ENCODE measurements at regions not wholly inside any gene's neighbourhood (a gene's known extent, or its start where the extent isn't known, plus 50 kb on each side); places are given as distances from the start of the nearest gene placed in this dataset.
"Not testable (repeated sequence)": the region's sequence is repeated elsewhere in the genome, so short reads cannot be mapped to it uniquely, and the experiment has no call there.

DNA sequence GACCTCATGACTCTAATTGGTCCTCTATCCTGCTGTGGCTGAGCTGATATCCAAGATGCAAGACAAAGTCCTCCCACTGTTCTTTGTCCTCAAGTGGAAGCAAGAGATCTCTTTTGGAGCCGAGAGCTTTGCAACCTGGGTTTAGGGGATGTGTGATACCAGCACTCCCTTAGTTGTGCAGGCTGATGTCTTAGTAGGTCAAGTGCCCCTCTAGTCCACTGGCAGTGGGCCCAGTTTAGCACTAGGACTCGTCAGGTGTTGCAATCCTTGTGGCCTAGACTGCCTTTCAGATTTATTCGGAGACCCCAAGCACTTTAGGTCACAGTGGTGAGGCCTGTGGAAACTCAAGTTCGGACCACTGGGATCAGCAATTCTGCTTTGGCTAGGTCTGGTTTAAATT lies 64.0 kb downstream of the GPRASP3 start:
- intact Hi-C loops (cut with DNase I), result no loop called here
- H3K4me1 ChIP-seq, result no peaks in the 10 kb centered on the region
- no peaks in the 10 kb centered on the region for H3K9me3 ChIP-seq
- H3K27me3 ChIP-seq, result no peaks in the 10 kb centered on the region
- peak; percentile 52 to 55 for DNase-seq
- WGBS, 2 donors, result 68% methylated on average over 3 of the region's 4 CpGs; no CpG with 5 or more reads in 1 of the 2 donors
- TF ChIP-seq, protein P1, sequence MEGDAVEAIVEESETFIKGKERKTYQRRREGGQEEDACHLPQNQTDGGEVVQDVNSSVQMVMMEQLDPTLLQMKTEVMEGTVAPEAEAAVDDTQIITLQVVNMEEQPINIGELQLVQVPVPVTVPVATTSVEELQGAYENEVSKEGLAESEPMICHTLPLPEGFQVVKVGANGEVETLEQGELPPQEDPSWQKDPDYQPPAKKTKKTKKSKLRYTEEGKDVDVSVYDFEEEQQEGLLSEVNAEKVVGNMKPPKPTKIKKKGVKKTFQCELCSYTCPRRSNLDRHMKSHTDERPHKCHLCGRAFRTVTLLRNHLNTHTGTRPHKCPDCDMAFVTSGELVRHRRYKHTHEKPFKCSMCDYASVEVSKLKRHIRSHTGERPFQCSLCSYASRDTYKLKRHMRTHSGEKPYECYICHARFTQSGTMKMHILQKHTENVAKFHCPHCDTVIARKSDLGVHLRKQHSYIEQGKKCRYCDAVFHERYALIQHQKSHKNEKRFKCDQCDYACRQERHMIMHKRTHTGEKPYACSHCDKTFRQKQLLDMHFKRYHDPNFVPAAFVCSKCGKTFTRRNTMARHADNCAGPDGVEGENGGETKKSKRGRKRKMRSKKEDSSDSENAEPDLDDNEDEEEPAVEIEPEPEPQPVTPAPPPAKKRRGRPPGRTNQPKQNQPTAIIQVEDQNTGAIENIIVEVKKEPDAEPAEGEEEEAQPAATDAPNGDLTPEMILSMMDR (IDR thresholded peaks at IDR 0.05), result no peak
- TF ChIP-seq POLR2A (IDR thresholded peaks at IDR 0.05), result no peak
- no peaks in the 10 kb centered on the region for H3K36me3 ChIP-seq
- no peak overlapping the region for H3K4me3 ChIP-seq (replicated peaks in 1 of 3)
- no peak overlapping the region for H3K27ac ChIP-seq

DNA sequence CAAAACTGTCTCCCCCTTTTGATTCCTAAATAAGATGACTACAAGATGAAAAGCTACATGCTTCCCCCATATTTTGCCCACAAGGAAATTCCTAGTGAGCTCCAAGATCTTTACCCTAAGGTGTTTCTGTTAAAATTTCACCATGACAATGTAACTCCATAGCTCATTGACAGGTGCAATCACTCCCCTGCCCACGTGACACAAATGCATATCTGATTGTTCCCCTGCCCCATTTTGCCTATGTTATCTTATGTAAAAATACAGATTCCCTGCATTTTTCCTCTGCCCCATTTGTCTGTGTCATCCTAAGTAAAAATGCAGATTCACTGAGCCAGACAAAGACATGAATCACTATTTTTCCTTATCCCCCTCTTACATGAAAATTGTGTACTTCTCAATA lies 66.7 kb downstream of the GPRASP3 start:
- intact Hi-C loops (cut with DNase I), result no loop called here
- TF ChIP-seq POLR2A (IDR thresholded peaks at IDR 0.05), result no peak
- TF ChIP-seq, protein P1 (IDR thresholded peaks at IDR 0.05), result no peak
- H3K4me3 ChIP-seq (replicated peaks in 1 of 3), result no peak overlapping the region
- H3K9me3 ChIP-seq, result no peaks in the 10 kb centered on the region
- no peak for DNase-seq
- no peaks in the 10 kb centered on the region for H3K36me3 ChIP-seq
- H3K4me1 ChIP-seq, result no peaks in the 10 kb centered on the region
- no peak overlapping the region for H3K27ac ChIP-seq
- WGBS, 2 donors, result 31 to 77% methylated on average over 1 of the region's 1 CpG
- no peaks in the 10 kb centered on the region for H3K27me3 ChIP-seq

DNA sequence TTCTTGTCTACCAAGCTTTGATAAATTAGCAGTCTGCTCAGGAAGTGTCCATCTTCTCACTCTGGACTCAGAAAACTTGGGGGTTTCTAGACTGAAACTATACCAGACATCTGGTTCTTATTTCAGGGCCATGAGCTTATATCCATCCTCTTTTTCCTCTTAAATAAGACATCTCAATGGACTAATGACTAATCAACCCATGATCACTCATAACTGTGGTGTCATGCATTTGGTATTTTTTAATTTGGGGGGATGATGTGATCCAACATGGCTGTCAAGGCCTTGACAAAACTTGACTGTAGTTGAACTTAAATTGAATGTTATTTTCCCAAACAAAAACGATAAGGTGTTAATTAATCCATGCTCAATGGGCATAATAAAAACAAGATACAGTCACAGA lies 87.8 kb downstream of the GPRASP3 start:
- Histone ChIP-seq H3K27me3 (no peaks in the 10 kb centered on the region), H3K27ac (no peak overlapping the region), H3K4me3 (replicated peaks in 1 of 3) (no peak overlapping the region), H3K9me3 (no peaks in the 10 kb centered on the region), H3K36me3 (no peaks in the 10 kb centered on the region), H3K4me1 (no peaks in the 10 kb centered on the region)
- TF ChIP-seq POLR2A (IDR thresholded peaks at IDR 0.05), result no peak
- TF ChIP-seq, protein P1 (IDR thresholded peaks at IDR 0.05), result no peak
- intact Hi-C loops (cut with DNase I), result no loop called here
- DNase-seq, result no peak
- WGBS, 2 donors, result 92 to 94% methylated on average over 1 of the region's 1 CpG

DNA sequence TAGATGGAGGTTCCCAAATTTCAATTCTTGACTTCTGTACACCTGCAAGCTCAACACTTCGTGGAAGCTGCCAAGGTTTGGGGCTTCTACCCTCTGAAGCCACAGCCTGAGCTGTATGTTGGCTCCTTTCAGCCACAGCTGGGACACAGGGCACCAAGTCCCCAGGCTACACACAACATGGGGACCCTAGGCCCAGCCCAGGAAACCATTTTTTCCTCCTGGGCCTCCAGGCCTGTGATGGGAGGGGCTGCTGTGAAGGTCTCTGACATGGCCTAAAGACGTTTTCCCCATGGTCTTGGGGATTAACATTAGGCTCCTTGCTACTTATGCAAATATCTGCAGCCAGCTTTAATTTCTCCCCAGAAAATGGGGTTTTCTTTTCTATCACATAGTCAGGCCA lies 97.7 kb downstream of the GPRASP3 start:
- intact Hi-C loops (cut with DNase I); H3K9me3 ChIP-seq; H3K4me1 ChIP-seq; H3K36me3 ChIP-seq; DNase-seq; H3K27ac ChIP-seq; H3K27me3 ChIP-seq; H3K4me3 ChIP-seq (replicated peaks in 1 of 3): not testable (repeated sequence)
- WGBS, 2 donors, result 91 to 100% methylated on average over 1 of the region's 2 CpGs

DNA sequence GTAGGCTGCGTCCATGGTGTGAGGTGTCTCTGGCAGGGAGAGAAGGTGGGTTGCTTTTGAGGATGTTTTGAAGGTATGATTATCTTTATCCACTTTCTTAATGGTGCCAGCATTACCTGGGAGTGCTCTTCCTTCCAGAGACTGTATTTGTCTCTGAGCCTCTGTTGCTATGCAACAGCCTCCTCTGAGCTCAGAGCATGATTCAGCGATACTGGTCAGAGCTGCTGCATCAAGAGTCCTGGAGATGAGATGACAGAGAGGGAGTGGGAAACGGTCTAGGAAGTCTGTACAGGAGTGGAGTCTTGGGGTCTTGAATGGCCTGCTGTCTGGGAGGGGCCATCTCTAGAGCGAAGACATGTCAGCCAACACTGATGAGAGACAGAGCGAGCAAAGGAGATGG lies 104.4 kb upstream of the RAB40AL start:
- no peaks in the 10 kb centered on the region for H3K36me3 ChIP-seq
- H3K27me3 ChIP-seq, result no peaks in the 10 kb centered on the region
- H3K27ac ChIP-seq, result no peak overlapping the region
- no peaks in the 10 kb centered on the region for H3K4me1 ChIP-seq
- 74 to 83% methylated on average over 5 of the region's 5 CpGs for WGBS, 2 donors
- TF ChIP-seq, protein P1 (IDR thresholded peaks at IDR 0.05), result no peak
- no peak for TF ChIP-seq POLR2A (IDR thresholded peaks at IDR 0.05)
- intact Hi-C loops (cut with DNase I), result no loop called here
- H3K9me3 ChIP-seq, result no peaks in the 10 kb centered on the region
- H3K4me3 ChIP-seq (replicated peaks in 1 of 3), result no peak overlapping the region
- DNase-seq, result peak in 1 of 2 donors; percentile 2

DNA sequence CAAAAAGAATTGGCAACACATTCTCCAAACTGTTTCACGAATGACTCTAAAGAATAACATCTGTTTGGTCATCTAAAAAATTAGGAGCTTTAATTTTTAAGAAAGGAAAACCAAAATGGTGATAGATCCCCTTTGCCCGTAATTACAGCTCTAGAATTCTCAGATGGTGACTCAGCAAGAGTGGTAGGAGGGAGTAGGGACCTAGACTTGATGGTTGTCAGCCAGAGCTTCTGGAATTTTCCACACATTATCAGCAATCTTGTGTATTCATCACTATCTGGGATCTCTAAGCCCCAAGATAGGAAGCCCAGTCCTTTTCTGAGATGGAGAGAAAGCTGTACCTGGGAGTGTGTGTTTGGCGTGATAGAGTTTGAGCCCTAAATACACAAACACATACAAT lies 103.9 kb upstream of the RAB40AL start:
- H3K4me1 ChIP-seq, result no peaks in the 10 kb centered on the region
- H3K27me3 ChIP-seq, result no peaks in the 10 kb centered on the region
- no peak overlapping the region for H3K4me3 ChIP-seq (replicated peaks in 1 of 3)
- intact Hi-C loops (cut with DNase I), result no loop called here
- H3K9me3 ChIP-seq, result no peaks in the 10 kb centered on the region
- no peak for DNase-seq
- H3K27ac ChIP-seq, result no peak overlapping the region
- H3K36me3 ChIP-seq, result no peaks in the 10 kb centered on the region
- TF ChIP-seq, protein P1 (IDR thresholded peaks at IDR 0.05), result no peak
- TF ChIP-seq POLR2A (IDR thresholded peaks at IDR 0.05), result no peak
- 84 to 91% methylated on average over 3 of the region's 3 CpGs for WGBS, 2 donors
